SK-N-DZ (cell line): ENCODE measurements at regions not wholly inside any gene's neighbourhood (a gene's known extent, or its start where the extent isn't known, plus 50 kb on each side); places are given as distances from the start of the nearest gene placed in this dataset.

Source experiments
- DNase-seq: peaks from one replicate; pipeline ENCODE4 v3.0.0-alpha.2; 2015; ENCODE audit warnings: low spot score

- DNase-seq: no peak
Measured at GRCh38 chr16:65227150-65227835, 105.4 kb upstream of the CDH11 start.

GRCh38 chr16:65226077-65226476 is 104.2 kb upstream of the CDH11 start:
- no peak for DNase-seq

- DNase-seq: no peak
Measured at GRCh38 chr16:65225488-65225887, 103.6 kb upstream of the CDH11 start.

GRCh38 chr16:65224994-65225393 is 103.1 kb upstream of the CDH11 start:
- no peak for DNase-seq

GRCh38 chr16:65224471-65224870 is 102.6 kb upstream of the CDH11 start:
- DNase-seq: no peak

- no peak for DNase-seq
Measured at GRCh38 chr16:65223335-65223734, 101.5 kb upstream of the CDH11 start.

GRCh38 chr16:65222536-65222935 is 100.7 kb upstream of the CDH11 start:
- DNase-seq: no peak

GRCh38 chr16:65222049-65222448 is 100.2 kb upstream of the CDH11 start:
- no peak for DNase-seq

- no peak for DNase-seq
Measured at GRCh38 chr16:65219786-65220185, 97.9 kb upstream of the CDH11 start.

- DNase-seq: no peak
Measured at GRCh38 chr16:65218348-65218747, 96.5 kb upstream of the CDH11 start.

- DNase-seq: no peak
Measured at GRCh38 chr16:65213866-65214595, 92.2 kb upstream of the CDH11 start.

GRCh38 chr16:65212791-65213190 is 90.9 kb upstream of the CDH11 start:
- no peak for DNase-seq

- no peak for DNase-seq
Measured at GRCh38 chr16:65212240-65212639, 90.4 kb upstream of the CDH11 start.

GRCh38 chr16:65202461-65202860 is 80.6 kb upstream of the CDH11 start:
- DNase-seq: no peak

- no peak for DNase-seq
Measured at GRCh38 chr16:65201511-65201910, 79.6 kb upstream of the CDH11 start.

GRCh38 chr16:65200857-65201256 is 79.0 kb upstream of the CDH11 start:
- DNase-seq: no peak

- no peak for DNase-seq
Measured at GRCh38 chr16:65200156-65200773, 78.4 kb upstream of the CDH11 start.

- DNase-seq: no peak
Measured at GRCh38 chr16:65196420-65197075, 74.7 kb upstream of the CDH11 start.

- no peak for DNase-seq
Measured at GRCh38 chr16:65195998-65196397, 74.1 kb upstream of the CDH11 start.

- no peak for DNase-seq
Measured at GRCh38 chr16:65185241-65185778, 63.4 kb upstream of the CDH11 start.

GRCh38 chr16:65181071-65181561 is 59.3 kb upstream of the CDH11 start:
- DNase-seq: no peak

- no peak for DNase-seq
Measured at GRCh38 chr16:65178151-65178550, 56.3 kb upstream of the CDH11 start.
